ENCODE measurements at regions not wholly inside any gene's neighbourhood (a gene's known extent, or its start where the extent isn't known, plus 50 kb on each side); places are given as distances from the start of the nearest gene placed in this dataset.

DNA sequence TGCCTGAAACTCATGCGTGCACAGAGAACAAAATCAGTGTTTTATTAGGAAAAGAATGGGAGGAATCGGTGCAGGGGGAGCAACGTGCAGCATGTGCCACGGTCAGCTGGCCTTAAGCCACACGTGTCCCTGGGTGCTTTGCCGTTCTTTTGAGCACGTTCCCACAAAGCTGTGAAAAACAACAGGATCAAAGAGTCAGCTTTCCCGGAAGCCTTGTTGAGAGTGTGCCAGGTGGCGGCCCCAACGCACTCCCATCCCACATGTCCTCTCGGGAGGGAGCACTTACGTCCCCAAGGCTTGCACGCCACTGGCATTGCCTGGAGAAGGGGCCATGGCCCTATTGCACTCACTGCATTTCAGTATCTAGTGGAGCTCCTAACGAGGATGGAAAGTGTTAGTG lies 511.2 kb downstream of the EIPR1 start:
- POLR2A ChIA-PET = no interaction called here
- no peak for TF ChIP-seq ELF1 (IDR thresholded peaks at IDR 0.05; ENCODE audit: borderline replicate concordance, low read depth)
- TF ChIP-seq, protein P1, sequence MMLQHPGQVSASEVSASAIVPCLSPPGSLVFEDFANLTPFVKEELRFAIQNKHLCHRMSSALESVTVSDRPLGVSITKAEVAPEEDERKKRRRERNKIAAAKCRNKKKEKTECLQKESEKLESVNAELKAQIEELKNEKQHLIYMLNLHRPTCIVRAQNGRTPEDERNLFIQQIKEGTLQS (IDR thresholded peaks at IDR 0.05) = no peak
- no peak for TF ChIP-seq RAD21 (IDR thresholded peaks at IDR 0.05; ENCODE audit: low read depth)
- TF ChIP-seq, protein P2, sequence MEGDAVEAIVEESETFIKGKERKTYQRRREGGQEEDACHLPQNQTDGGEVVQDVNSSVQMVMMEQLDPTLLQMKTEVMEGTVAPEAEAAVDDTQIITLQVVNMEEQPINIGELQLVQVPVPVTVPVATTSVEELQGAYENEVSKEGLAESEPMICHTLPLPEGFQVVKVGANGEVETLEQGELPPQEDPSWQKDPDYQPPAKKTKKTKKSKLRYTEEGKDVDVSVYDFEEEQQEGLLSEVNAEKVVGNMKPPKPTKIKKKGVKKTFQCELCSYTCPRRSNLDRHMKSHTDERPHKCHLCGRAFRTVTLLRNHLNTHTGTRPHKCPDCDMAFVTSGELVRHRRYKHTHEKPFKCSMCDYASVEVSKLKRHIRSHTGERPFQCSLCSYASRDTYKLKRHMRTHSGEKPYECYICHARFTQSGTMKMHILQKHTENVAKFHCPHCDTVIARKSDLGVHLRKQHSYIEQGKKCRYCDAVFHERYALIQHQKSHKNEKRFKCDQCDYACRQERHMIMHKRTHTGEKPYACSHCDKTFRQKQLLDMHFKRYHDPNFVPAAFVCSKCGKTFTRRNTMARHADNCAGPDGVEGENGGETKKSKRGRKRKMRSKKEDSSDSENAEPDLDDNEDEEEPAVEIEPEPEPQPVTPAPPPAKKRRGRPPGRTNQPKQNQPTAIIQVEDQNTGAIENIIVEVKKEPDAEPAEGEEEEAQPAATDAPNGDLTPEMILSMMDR (IDR thresholded peaks at IDR 0.05 in 2 of 3, conservative IDR thresholded peaks at IDR 0.05 in 1 of 3; ENCODE audit: borderline replicate concordance in 1 of 3, insufficient read depth in 1 of 3, low read depth in 2 of 3, low read length in 2 of 3) = no peak
- no peak for TF ChIP-seq EGR1 (IDR thresholded peaks at IDR 0.05; ENCODE audit: low read depth)
- no peak for TF ChIP-seq SIN3A (IDR thresholded peaks at IDR 0.05; ENCODE audit: low read depth)
- TF ChIP-seq EZH2phosphoT487 (IDR thresholded peaks at IDR 0.05; ENCODE audit: borderline replicate concordance) = no peak
- no peak for TF ChIP-seq TCF7L2 (IDR thresholded peaks at IDR 0.05; ENCODE audit: borderline replicate concordance, extremely low read depth, insufficient read depth, insufficient read length)
- no peak for TF ChIP-seq POLR2AphosphoS5 (IDR thresholded peaks at IDR 0.05; ENCODE audit: low read depth, low read length)
- TF ChIP-seq, protein P3, sequence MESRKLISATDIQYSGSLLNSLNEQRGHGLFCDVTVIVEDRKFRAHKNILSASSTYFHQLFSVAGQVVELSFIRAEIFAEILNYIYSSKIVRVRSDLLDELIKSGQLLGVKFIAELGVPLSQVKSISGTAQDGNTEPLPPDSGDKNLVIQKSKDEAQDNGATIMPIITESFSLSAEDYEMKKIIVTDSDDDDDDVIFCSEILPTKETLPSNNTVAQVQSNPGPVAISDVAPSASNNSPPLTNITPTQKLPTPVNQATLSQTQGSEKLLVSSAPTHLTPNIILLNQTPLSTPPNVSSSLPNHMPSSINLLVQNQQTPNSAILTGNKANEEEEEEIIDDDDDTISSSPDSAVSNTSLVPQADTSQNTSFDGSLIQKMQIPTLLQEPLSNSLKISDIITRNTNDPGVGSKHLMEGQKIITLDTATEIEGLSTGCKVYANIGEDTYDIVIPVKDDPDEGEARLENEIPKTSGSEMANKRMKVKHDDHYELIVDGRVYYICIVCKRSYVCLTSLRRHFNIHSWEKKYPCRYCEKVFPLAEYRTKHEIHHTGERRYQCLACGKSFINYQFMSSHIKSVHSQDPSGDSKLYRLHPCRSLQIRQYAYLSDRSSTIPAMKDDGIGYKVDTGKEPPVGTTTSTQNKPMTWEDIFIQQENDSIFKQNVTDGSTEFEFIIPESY (IDR thresholded peaks at IDR 0.05; ENCODE audit: extremely low read depth, insufficient replicate concordance, low read length) = no peak
- TF ChIP-seq ZNF274 (IDR thresholded peaks at IDR 0.05; ENCODE audit: low read depth, low read length) = no peak
- TF ChIP-seq, protein P4, sequence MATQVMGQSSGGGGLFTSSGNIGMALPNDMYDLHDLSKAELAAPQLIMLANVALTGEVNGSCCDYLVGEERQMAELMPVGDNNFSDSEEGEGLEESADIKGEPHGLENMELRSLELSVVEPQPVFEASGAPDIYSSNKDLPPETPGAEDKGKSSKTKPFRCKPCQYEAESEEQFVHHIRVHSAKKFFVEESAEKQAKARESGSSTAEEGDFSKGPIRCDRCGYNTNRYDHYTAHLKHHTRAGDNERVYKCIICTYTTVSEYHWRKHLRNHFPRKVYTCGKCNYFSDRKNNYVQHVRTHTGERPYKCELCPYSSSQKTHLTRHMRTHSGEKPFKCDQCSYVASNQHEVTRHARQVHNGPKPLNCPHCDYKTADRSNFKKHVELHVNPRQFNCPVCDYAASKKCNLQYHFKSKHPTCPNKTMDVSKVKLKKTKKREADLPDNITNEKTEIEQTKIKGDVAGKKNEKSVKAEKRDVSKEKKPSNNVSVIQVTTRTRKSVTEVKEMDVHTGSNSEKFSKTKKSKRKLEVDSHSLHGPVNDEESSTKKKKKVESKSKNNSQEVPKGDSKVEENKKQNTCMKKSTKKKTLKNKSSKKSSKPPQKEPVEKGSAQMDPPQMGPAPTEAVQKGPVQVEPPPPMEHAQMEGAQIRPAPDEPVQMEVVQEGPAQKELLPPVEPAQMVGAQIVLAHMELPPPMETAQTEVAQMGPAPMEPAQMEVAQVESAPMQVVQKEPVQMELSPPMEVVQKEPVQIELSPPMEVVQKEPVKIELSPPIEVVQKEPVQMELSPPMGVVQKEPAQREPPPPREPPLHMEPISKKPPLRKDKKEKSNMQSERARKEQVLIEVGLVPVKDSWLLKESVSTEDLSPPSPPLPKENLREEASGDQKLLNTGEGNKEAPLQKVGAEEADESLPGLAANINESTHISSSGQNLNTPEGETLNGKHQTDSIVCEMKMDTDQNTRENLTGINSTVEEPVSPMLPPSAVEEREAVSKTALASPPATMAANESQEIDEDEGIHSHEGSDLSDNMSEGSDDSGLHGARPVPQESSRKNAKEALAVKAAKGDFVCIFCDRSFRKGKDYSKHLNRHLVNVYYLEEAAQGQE (IDR thresholded peaks at IDR 0.05; ENCODE audit: low read depth) = no peak
- no peak for TF ChIP-seq YY1 (IDR thresholded peaks at IDR 0.05; ENCODE audit: extremely low read depth, insufficient replicate concordance, low read depth, low read length)
- no peak for TF ChIP-seq EZH2 (IDR thresholded peaks at IDR 0.05)
- TF ChIP-seq, protein P5, sequence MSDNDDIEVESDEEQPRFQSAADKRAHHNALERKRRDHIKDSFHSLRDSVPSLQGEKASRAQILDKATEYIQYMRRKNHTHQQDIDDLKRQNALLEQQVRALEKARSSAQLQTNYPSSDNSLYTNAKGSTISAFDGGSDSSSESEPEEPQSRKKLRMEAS (IDR thresholded peaks at IDR 0.05) = no peak
- no peak for TF ChIP-seq SP1 (IDR thresholded peaks at IDR 0.05; ENCODE audit: low read depth)
- TF ChIP-seq JUND (IDR thresholded peaks at IDR 0.05) = no peak
- no peak for TF ChIP-seq CBX3 (IDR thresholded peaks at IDR 0.05; ENCODE audit: low read depth)
- no TSS peak for BruUV-seq (replicated peaks)
- Histone ChIP-seq H3K9me2 (ENCODE audit: insufficient read depth) (no peaks in the 10 kb centered on the region), H3K36me3 (ENCODE audit: control insufficient read depth in 1 of 2, insufficient read depth in 2 of 2, low read length in 2 of 2) (no peaks in the 10 kb centered on the region), H3K4me2 (ENCODE audit: low read length) (no peak overlapping the region), H4K20me1 (ENCODE audit: insufficient read depth) (no peaks in the 10 kb centered on the region), H2AFZ (ENCODE audit: low read depth, low read length, poor library complexity, severe bottlenecking) (no peak overlapping the region), H3K4me3 (replicated peaks in 1 of 2; ENCODE audit: low read depth in 1 of 2, low read length in 2 of 2) (no peak overlapping the region), H3K27me3 (ENCODE audit: insufficient read depth, low read length) (peaks cover 30% of the 10 kb centered on the region), H3K9ac (ENCODE audit: low read length) (no peak overlapping the region), H3K4me1 (ENCODE audit: control insufficient read depth in 1 of 2, insufficient read depth in 2 of 2, low read length in 2 of 2) (no peaks in the 10 kb centered on the region), H3K27ac (ENCODE audit: low read depth, low read length) (no peak overlapping the region), H3K9me3 (ENCODE audit: control insufficient read depth in 1 of 2, insufficient read depth in 1 of 2, low read depth in 1 of 2, low read length in 2 of 2) (no peaks in the 10 kb centered on the region), H3K79me2 (ENCODE audit: insufficient read depth, low read length) (no peaks in the 10 kb centered on the region)
- ATAC-seq (no peak), DNase-seq (ENCODE audit: low read depth, low spot score) (no peak)
- RAD21 ChIA-PET (ENCODE audit: low non-redundant PET in 1 of 2, low total read pairs in 2 of 2, uncharacterized antibody in 2 of 2, unreplicated experiment in 2 of 2) = no interaction called here
- CTCF ChIA-PET = no interaction called here
- intact Hi-C loops (cut with micrococcal nuclease) = no loop called here

Measured in HCT116 (cell line).